GM19452 (cell line): ENCODE measurements at regions not wholly inside any gene's neighbourhood (a gene's known extent, or its start where the extent isn't known, plus 50 kb on each side); places are given as distances from the start of the nearest gene placed in this dataset.

ENCODE experiments used
- ATAC-seq: cut with Tn5 transposase; IDR thresholded peaks from one replicate; pipeline ENCODE4 v1.9.1; 2021; ENCODE audit not compliant: unreplicated experiment

DNA sequence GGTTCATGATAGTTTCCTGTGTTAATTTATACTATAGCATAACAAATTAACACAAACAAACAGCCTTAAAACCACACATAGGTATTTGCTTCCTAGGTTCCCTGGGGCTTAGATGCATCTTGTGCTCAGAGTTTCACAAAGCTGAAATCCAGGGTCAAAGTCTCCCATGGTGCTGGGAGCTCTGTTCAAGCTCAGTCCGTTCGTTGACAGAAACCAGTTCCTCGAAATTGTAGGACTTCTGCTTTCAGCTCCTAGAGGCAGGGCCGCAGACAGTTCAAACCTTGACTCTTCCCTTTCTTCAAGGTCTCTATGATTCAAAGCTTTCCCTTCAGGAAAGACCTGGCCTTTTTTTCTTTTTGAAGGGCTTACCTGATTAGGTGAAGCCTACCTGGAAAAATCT lies 90.5 kb downstream of the VSTM2A start:
- ATAC-seq: no peak

DNA sequence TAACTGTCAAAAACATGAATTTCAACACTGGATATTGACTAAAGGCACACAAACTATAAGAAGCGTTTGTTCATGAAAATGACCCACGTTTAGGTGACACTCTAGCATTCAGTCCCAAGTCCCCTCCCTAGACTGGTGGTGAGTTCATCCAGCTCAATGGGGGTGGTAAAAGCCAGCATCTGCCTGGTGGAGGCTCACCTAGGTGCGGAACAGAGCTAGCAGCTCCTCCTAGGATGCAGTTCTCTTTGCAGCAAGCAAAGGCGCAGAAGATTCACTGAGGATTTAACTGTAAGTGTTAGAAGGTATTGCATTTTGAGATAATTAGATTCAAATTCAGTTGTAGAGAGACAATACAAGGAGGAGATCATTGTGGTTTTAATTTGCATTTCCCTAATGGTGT lies 87.6 kb downstream of the VSTM2A start:
- ATAC-seq: no peak

DNA sequence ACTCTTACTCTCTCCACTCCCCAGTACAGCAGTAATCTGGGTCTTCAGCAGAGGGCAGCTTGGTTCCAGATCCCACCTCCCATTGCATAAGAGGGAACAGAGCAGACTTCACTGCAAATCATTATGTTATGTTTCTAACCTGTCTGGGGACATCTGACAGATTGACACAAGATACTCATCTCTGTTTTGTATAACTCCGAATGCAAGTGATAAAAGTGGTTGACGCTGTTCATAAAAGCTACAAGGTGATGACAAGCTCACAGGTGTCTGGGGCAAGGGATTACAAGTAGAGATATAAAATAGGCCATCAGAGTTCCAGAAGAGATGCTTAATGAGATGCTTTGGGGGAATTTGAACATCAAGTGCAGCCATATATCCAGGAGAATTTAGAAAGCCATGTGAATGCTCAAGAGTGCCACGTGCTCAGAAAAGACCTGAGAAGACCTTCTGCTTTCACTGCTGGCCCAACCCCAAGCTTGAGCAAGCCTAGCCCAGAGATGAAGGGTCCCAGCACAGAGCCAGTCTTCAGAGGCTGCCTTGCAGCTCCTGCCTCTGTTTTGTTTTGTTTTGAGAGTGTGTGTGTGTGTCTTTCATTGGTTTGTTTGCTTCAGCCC lies 80.6 kb downstream of the VSTM2A start:
- ATAC-seq: no peak
